ENCODE measurements at regions not wholly inside any gene's neighbourhood (a gene's known extent, or its start where the extent isn't known, plus 50 kb on each side); places are given as distances from the start of the nearest gene placed in this dataset.

- no peak for TF ChIP-seq POLR2A (IDR thresholded peaks at IDR 0.05)
- no peak for TF ChIP-seq CTCF (IDR thresholded peaks at IDR 0.05)
These were observed 940.0 kb downstream of the EFNB2 start for GRCh38 chr13:105595471-105595870.

Measured in breast epithelium (tissue), 3 donors.